Kidney capillary endothelial cell (primary cell): ENCODE measurements at regions not wholly inside any gene's neighbourhood (a gene's known extent, or its start where the extent isn't known, plus 50 kb on each side); places are given as distances from the start of the nearest gene placed in this dataset.
A peak's percentile ranks its signal among the peaks of the same experiment; 100 is the strongest.
"Not testable (repeated sequence)": the region's sequence is repeated elsewhere in the genome, so short reads cannot be mapped to it uniquely, and the experiment has no call there.

Source experiments
- DNase-seq: peaks from one replicate; pipeline ENCODE4 v3.0.0-alpha.2; 2018; ENCODE audit warnings: low spot score

DNA sequence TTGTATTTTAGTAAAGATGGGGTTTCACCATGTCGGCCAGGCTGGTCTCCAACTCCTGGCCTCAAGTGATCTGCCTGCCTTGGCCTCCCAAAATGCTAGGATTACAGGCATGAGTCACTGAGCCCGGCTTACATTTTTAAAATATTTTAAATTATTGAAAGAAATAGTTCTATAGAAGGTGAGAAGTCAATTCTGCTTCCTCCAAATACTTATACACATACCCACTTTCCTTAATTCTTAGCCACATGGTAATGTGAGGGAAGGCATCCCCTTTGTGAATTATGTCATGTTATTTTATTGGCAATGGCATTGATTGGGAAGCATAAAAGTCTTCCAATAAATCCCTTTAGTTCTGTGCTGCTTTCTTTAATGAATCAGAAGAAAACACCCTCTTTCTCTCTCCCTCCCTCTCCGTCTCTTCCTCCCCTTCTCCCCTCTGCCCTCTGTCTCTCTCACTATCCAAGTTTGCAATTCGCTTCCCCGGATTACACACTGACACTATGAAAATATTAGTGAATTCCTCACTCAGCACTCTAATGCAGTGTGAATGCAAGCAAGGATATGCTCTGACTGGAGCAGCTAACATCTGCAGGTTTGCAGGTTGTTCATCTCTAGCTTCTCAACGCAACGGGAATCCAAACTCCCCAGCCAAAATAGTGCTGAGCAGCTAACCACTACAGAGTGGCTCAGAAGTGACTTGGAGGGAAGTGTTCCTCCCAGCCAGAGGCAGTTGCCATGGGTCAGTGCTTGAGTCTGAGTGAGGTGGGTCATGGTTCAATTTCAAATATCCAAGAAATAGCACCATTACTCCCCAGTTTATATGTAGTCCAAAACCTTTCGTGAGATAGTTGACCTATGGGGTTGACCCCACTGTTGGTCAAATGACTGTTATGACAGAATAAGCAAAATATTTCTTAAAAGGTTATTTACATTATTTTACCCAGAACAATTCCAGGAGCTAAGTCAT is 77.8 kb upstream of the CD55 start:
- no peak for DNase-seq

DNA sequence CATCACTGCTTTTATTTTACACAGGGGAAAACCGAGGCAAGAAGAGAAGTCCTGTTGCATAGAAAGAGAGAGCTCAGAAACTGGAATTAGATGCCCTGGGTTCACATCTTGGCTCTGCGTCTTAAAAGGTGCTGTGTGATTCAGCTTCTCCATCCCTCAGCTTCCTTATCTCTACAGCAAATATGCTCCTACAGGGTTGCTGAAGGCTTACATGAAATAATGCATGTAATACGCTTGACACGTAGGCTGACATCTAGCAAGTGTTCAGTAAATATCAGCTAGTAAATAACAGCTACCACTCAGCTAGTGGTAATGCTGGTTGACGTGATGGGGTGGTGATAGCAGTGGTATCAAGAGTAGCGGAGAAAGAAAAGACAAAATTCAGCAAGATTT is 77.1 kb upstream of the CD55 start:
- DNase-seq, result no peak

DNA sequence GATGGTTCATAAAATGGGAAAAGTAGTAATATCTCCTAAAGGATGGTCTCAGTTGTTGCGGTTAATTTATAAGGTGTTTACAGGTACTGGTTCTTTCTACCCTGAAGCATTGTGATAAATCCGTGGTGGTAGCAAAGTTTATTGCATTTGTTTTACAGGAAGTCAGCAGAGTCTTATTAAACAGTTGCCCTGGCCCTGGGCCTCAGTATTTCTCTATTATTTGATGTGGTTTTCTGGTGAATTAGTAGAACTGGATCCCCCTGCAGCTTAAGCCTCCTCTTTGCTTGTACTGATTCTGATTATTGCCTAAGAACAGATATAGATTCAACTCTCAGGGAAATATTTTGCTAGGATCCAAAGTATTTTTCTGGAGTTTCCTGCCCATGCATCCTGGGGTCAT is 76.4 kb upstream of the CD55 start:
- no peak for DNase-seq

DNA sequence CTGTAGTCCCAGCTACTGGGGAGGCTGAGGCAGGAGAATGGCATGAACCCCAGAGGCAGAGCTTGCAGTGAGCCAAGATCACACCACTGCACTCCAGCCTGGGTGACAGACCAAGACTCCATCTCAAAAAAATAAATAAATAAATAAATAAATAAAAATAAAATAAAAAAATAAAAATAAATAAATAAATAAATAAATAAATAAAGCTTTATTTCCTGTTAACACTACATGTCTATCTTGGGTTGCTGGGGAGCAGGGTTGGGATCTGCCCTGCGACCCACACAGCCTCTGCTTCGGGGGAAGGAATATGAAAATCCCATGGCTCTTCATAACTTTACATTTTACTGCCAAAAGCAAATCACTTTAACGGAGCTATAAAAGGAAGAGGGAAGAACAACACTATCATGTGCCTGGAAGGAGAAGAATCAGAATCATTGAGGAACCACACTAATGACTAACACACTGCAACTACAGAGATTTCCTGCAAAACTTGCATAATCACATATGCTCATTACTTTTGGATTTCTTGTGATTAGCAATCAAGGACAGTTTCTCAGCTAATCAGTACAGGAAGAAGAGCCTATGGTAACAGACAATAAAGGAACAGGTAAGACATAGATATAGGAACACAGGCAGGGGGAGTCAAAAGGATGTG is 72.8 kb upstream of the CD55 start:
- no peak for DNase-seq

DNA sequence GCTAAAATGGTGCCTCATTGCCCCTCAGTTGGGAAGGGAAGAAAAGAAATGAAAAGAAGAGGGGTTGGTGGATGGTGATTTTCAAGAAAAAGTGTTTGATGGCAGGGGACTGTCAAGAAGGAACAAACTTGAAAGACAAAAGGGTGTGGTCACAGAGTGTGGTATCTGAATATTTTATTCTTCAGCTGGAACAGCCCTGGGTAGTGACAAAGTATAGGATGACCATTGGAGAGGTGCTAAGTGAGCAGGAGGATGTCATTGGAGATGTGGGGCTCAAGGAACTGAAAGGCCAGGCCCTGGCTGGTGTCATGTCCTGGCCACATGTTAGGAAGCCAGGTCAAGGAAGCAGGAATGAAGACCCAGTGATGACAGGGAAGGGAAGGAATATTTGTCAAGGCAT is 71.0 kb upstream of the CD55 start:
- DNase-seq, result no peak

DNA sequence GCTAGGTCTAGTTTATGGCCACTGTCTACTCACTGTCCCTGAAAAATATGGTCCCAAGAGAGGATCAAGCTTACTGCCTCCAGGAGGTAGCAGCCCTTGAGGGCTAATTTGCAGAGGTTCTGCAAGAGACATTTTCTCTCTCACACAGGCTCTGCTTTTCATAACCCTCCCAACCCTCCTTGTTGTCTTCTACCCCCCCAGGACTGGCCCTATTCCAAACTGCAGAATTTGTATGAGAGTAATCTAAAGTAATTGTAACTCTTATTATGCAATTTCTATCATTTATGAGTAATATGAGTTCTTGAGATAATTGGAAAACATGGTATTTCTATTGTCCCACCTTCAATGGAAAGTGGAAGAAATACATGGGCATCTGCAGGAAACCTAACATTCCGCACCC is 70.4 kb upstream of the CD55 start:
- DNase-seq, result no peak

DNA sequence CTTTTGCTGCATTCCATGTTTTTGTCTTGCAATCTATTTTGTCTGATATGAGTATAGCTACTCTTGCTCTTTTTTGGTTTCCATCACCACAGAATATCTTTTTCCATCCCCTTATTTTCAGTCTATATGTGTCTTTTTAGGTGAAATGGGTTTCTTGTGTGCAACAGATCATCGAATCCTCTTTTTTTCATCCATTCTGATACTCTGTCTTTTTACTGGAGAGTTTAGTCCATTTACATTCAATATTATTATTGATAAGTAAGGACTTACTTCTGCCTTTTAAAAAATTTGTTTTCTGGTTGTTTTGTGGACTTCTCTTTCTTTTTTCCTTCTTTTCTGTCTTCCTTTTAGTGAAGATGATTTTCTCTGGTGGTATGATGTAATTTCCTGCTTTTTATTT is 64.6 kb upstream of the CD55 start:
- no peak for DNase-seq

DNA sequence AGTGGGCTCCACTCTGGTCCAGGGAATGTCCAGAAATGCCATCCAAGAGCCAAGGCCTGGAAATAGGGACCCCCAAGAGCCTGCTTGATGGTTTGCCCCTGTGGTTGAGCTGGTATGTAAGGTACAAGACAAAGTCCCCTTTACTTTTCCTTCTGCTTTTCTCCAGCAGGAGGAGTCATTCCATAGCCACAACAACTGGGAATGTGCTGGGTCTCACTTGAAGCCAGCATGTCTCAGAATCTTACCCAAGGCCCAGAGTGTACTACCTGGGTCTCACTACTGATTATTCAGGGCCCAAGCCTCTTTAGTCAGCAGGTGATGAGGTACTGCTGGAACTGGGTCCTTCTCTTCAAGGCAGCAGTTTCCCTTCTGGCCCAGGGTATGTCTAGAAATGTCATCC is 62.1 kb upstream of the CD55 start:
- peak; percentile 24 for DNase-seq

DNA sequence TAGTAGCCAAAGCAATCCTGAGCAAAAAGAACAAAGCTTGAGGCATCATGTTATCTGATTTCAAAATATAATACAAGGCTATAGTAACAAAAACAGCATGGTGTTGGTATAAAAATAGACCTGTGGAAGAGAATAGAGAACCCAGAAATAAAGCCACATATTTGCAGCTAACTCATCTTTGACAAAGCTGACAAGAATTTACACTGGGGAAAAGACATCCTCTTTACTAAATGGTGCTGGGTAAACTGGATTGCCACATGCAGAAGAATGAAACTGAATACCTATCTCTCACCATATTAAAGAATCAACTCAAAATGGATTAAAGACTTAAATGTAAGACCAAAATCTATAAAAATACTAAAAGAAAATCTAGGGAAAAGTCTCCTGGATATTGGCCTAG is 59.5 kb upstream of the CD55 start:
- no peak for DNase-seq

DNA sequence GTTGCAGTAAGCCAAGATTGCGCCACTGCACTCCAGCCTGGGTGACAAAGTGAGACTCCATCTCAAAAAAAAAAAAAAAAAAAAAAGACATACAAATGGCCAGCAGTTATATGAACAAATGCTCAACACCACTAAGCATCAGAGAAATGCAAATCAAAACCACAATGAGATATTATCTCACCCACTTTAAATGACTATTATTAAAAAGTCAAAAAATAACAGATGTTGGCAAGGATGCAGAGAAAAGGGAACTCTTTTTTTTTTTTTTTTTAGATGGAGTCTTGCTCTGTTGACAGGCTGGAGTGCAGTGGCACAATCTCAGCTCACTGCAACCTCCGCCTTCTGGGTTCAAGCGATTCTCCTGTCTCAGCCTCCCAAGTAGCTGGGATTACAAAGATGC is 58.6 kb upstream of the CD55 start:
- DNase-seq, result not testable (repeated sequence)

DNA sequence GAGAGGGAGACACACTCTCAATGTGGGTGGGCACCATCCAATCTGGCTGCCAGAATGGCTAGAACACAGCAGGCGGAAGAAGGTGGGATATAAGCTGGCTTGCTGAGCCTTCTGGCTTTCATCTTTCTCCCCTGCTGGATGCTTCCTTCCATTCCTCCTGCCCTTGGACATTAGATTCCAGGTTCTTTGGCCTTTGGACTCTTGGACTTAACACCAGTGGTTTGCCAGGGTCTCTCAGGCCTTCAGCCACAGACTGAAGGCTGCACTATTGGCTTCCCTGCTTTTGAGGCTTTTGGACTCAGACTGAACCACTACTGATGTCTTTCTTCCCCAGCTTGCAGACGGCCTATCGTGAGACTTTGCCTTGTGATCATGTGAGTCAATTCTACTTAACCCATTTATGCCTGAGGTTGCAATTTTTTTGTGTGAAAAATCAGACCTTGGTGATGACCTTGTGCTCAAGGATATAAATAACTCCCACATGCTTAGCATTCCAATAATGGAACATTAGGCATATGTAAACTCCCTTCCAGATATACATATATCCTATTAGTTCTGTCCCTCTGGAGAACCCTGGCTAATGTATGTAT is 56.7 kb upstream of the CD55 start:
- no peak for DNase-seq

DNA sequence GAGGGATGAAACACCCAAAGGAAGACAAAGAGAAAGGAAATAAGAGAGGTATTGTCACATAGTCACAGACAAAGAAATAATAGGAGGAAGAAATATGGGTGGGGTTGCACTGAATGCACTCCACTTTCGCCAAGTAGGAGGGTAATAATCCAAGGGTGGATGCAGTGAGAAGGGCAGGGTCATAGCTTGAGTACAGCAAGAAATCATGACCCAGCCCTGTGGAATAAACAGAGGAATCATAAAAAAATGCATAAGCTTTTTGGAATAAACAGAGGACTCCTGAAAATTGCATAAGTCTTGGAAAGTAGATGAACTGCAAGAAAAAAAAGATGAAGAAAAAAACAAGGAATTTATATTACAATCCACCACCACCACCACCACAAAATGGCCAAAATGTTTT is 53.1 kb upstream of the CD55 start:
- DNase-seq, result no peak

DNA sequence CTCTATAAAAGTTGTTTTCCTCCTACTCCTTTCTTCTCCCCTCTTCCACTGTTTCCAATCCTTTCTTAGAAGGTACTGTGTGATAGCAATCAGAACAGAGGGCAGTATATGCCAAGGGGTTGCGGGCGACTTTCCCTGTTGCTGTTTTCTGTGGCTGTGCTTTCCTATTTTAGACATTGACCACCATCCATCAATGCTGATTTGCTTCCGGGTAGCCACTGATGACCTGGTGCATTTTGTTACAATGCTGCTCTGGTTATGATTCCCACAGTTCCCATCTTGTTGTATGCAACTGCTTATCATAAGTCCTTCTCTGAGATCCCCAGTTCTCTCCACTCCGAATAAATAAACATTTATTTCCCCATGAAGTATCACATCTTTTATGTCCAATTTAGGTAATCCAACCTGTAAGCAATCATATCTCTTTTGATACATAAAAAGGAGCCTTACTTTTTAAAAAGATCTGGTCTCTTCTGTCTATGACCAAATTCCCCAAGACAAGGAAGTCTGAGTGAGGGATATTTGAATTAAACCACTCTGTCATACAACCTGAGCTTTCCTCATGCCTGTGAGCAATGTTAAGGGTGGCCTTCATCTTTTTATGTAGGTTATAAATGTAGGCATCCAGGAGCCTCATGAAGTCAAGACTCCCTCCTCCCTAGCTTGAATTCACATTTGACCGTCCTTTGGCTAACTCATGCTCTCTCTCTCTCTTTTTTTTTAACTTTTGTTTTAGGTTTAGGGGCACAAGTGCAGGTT is 52.5 kb upstream of the CD55 start:
- DNase-seq, result no peak
